Epithelial cell of proximal tubule (primary cell): ENCODE measurements at regions not wholly inside any gene's neighbourhood (a gene's known extent, or its start where the extent isn't known, plus 50 kb on each side); places are given as distances from the start of the nearest gene placed in this dataset.

ENCODE experiments used
- DNase-seq: peaks from one replicate; pipeline ENCODE4 v3.0.0-alpha.2; 2011; ENCODE audit warnings: low read depth
- H3K4me3 ChIP-seq: 2 replicates; pipeline ENCODE4 v1.5.1; 2011; ENCODE audit warnings: low read depth, mild to moderate bottlenecking, low read length
- TF ChIP-seq, protein P1 (sequence below): conservative IDR thresholded peaks from 2 replicates; pipeline ENCODE4 v1.5.1; 2012; ENCODE audit warnings: low read depth, mild to moderate bottlenecking, low read length

- H3K4me3 ChIP-seq, result no peak overlapping the region
- TF ChIP-seq, protein P1, sequence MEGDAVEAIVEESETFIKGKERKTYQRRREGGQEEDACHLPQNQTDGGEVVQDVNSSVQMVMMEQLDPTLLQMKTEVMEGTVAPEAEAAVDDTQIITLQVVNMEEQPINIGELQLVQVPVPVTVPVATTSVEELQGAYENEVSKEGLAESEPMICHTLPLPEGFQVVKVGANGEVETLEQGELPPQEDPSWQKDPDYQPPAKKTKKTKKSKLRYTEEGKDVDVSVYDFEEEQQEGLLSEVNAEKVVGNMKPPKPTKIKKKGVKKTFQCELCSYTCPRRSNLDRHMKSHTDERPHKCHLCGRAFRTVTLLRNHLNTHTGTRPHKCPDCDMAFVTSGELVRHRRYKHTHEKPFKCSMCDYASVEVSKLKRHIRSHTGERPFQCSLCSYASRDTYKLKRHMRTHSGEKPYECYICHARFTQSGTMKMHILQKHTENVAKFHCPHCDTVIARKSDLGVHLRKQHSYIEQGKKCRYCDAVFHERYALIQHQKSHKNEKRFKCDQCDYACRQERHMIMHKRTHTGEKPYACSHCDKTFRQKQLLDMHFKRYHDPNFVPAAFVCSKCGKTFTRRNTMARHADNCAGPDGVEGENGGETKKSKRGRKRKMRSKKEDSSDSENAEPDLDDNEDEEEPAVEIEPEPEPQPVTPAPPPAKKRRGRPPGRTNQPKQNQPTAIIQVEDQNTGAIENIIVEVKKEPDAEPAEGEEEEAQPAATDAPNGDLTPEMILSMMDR, result no peak
- DNase-seq, result no peak
Observed at GRCh38 chr2:154637456-154637855, 61.0 kb upstream of the KCNJ3 start.

GRCh38 chr2:154638783-154639182 lies 59.7 kb upstream of the KCNJ3 start:
- no peak for DNase-seq
- TF ChIP-seq, protein P1, result no peak
- H3K4me3 ChIP-seq, result no peak overlapping the region

DNA sequence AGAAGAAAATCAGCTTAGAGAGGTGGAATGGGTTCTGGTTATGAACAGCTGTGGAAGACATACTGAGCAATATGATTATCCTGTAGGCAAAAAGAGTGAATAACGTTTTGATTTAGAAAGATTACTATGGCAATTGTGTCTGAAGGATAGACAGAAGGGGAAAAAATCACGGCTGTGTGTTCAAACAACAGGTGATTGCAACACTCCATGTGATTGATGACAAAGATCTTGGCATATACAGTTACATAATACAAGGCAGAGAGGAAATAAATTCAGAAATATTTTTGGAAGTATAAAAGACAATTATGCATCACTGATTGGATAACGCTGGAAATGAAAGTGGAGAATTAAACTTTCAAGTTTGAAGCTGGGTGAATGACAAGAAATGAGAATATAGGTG lies 58.5 kb upstream of the KCNJ3 start:
- H3K4me3 ChIP-seq, result no peak overlapping the region
- DNase-seq, result no peak
- TF ChIP-seq, protein P1, result no peak
